Osteocyte (in vitro differentiated cells): ENCODE measurements at regions not wholly inside any gene's neighbourhood (a gene's known extent, or its start where the extent isn't known, plus 50 kb on each side); places are given as distances from the start of the nearest gene placed in this dataset.

Source experiments
- DNase-seq: peaks from one replicate; pipeline ENCODE4 v3.0.0; 2021; ENCODE audit warnings: mixed read lengths; ENCODE audit not compliant: unreplicated experiment; ENCODE audit errors: extremely low spot score
- H3K27ac Mint-ChIP-seq: one replicate; pipeline ENCODE4 v1.8.0; 2021; ENCODE audit warnings: mild to moderate bottlenecking, mixed read lengths; ENCODE audit not compliant: unreplicated experiment
- H3K27me3 Mint-ChIP-seq: one replicate; pipeline ENCODE4 v1.8.0; 2021; ENCODE audit warnings: mixed read lengths; ENCODE audit not compliant: unreplicated experiment
- H3K36me3 Mint-ChIP-seq: one replicate; pipeline ENCODE4 v1.8.0; 2021; ENCODE audit warnings: mixed read lengths; ENCODE audit not compliant: unreplicated experiment
- H3K4me1 Mint-ChIP-seq: one replicate; pipeline ENCODE4 v1.8.0; 2021; ENCODE audit warnings: mixed read lengths; ENCODE audit not compliant: unreplicated experiment
- H3K4me3 Mint-ChIP-seq: one replicate; pipeline ENCODE4 v1.8.0; 2021; ENCODE audit warnings: mild to moderate bottlenecking, moderate library complexity, mixed read lengths; ENCODE audit not compliant: unreplicated experiment
- H3K9me3 Mint-ChIP-seq: one replicate; pipeline ENCODE4 v1.8.0; 2021; ENCODE audit warnings: mixed read lengths; ENCODE audit not compliant: unreplicated experiment
- CTCF ChIP-seq: fragments of 200-600 bp; sonication (generic); IDR thresholded peaks from 2 replicates; pipeline ENCODE4 v1.5.0; 2021; ENCODE audit warnings: antibody characterized with exemption, mild to moderate bottlenecking, moderate library complexity

- no peak overlapping the region for H3K4me3 Mint-ChIP-seq
- no peak for TF ChIP-seq CTCF
- DNase-seq = no peak
- H3K9me3 Mint-ChIP-seq = no peaks in the 10 kb centered on the region
- H3K4me1 Mint-ChIP-seq = no peaks in the 10 kb centered on the region
- H3K36me3 Mint-ChIP-seq = no peaks in the 10 kb centered on the region
- H3K27me3 Mint-ChIP-seq = no peaks in the 10 kb centered on the region
- no peak overlapping the region for H3K27ac Mint-ChIP-seq
Measured at GRCh38 chr5:91742550-91742949, 359.4 kb upstream of the ARRDC3 start.

- DNase-seq = no peak
- no peaks in the 10 kb centered on the region for H3K27me3 Mint-ChIP-seq
- H3K36me3 Mint-ChIP-seq = no peaks in the 10 kb centered on the region
- no peak for TF ChIP-seq CTCF
- H3K4me1 Mint-ChIP-seq = no peaks in the 10 kb centered on the region
- no peak overlapping the region for H3K4me3 Mint-ChIP-seq
- H3K27ac Mint-ChIP-seq = no peak overlapping the region
- H3K9me3 Mint-ChIP-seq = no peaks in the 10 kb centered on the region
Measured at GRCh38 chr5:91741764-91742505, 358.8 kb upstream of the ARRDC3 start.

GRCh38 chr5:91730026-91730425 lies 346.9 kb upstream of the ARRDC3 start:
- no peaks in the 10 kb centered on the region for H3K27me3 Mint-ChIP-seq
- H3K4me3 Mint-ChIP-seq = no peak overlapping the region
- no peaks in the 10 kb centered on the region for H3K4me1 Mint-ChIP-seq
- no peak for TF ChIP-seq CTCF
- no peak overlapping the region for H3K27ac Mint-ChIP-seq
- H3K36me3 Mint-ChIP-seq = no peaks in the 10 kb centered on the region
- H3K9me3 Mint-ChIP-seq = peaks cover 6% of the 10 kb centered on the region
- no peak for DNase-seq

- H3K9me3 Mint-ChIP-seq = peaks cover 6% of the 10 kb centered on the region
- H3K4me3 Mint-ChIP-seq = no peak overlapping the region
- H3K27me3 Mint-ChIP-seq = no peaks in the 10 kb centered on the region
- TF ChIP-seq CTCF = no peak
- no peak for DNase-seq
- no peaks in the 10 kb centered on the region for H3K4me1 Mint-ChIP-seq
- no peaks in the 10 kb centered on the region for H3K36me3 Mint-ChIP-seq
- no peak overlapping the region for H3K27ac Mint-ChIP-seq
Measured at GRCh38 chr5:91727463-91727862, 344.3 kb upstream of the ARRDC3 start.

GRCh38 chr5:91722736-91723467 lies 339.8 kb upstream of the ARRDC3 start:
- no peak overlapping the region for H3K27ac Mint-ChIP-seq
- H3K27me3 Mint-ChIP-seq = no peaks in the 10 kb centered on the region

More at GRCh38 chr5:91722736-91723467, 339.8 kb upstream of the ARRDC3 start:
- no peak for TF ChIP-seq CTCF
- no peak overlapping the region for H3K4me3 Mint-ChIP-seq
- peaks cover 6% of the 10 kb centered on the region for H3K9me3 Mint-ChIP-seq
- no peaks in the 10 kb centered on the region for H3K36me3 Mint-ChIP-seq
- no peaks in the 10 kb centered on the region for H3K4me1 Mint-ChIP-seq
- no peak for DNase-seq
